Stimulated activated CD4-positive, alpha-beta T cell treated with anti-CD3 and anti-CD28 coated beads, Interleukin-12 subunit alpha, Interleukin-12 subunit beta, amount 100 ng/mL, for 4 hours (primary cell): ENCODE measurements at regions not wholly inside any gene's neighbourhood (a gene's known extent, or its start where the extent isn't known, plus 50 kb on each side); places are given as distances from the start of the nearest gene placed in this dataset.

Source experiments
- DNase-seq: peaks from one replicate; pipeline ENCODE4 v3.0.0-alpha.2; 2020

GRCh38 chr3:117322866-117323265 is 613.3 kb downstream of the TUSC7 start:
- no peak for DNase-seq

- DNase-seq, result no peak
These were observed 637.3 kb downstream of the TUSC7 start for GRCh38 chr3:117346901-117347300.

- DNase-seq, result no peak
These were observed 639.3 kb downstream of the TUSC7 start for GRCh38 chr3:117348884-117349283.

- DNase-seq, result no peak
These were observed 640.0 kb downstream of the TUSC7 start for GRCh38 chr3:117349566-117349965.

GRCh38 chr3:117350371-117350770 is 640.8 kb downstream of the TUSC7 start:
- no peak for DNase-seq

GRCh38 chr3:117355566-117355965 is 646.0 kb downstream of the TUSC7 start:
- no peak for DNase-seq

- no peak for DNase-seq
These were observed 646.6 kb downstream of the TUSC7 start for GRCh38 chr3:117356091-117356705.

GRCh38 chr3:117358717-117359314 is 649.2 kb downstream of the TUSC7 start:
- DNase-seq, result no peak

- no peak for DNase-seq
These were observed 657.0 kb downstream of the TUSC7 start for GRCh38 chr3:117366574-117366973.

GRCh38 chr3:117367861-117368260 is 658.3 kb downstream of the TUSC7 start:
- no peak for DNase-seq

- no peak for DNase-seq
These were observed 671.1 kb downstream of the TUSC7 start for GRCh38 chr3:117380631-117381030.

- DNase-seq, result no peak
These were observed 683.5 kb downstream of the TUSC7 start for GRCh38 chr3:117393119-117393518.

GRCh38 chr3:117398141-117398899 is 688.7 kb downstream of the TUSC7 start:
- DNase-seq, result no peak

GRCh38 chr3:117399311-117400078 is 689.9 kb downstream of the TUSC7 start:
- DNase-seq, result no peak

- DNase-seq, result no peak
These were observed 690.7 kb downstream of the TUSC7 start for GRCh38 chr3:117400303-117400702.

GRCh38 chr3:117404141-117404540 is 694.6 kb downstream of the TUSC7 start:
- no peak for DNase-seq

- DNase-seq, result no peak
These were observed 695.2 kb downstream of the TUSC7 start for GRCh38 chr3:117404730-117405129.

- DNase-seq, result no peak
These were observed 695.8 kb downstream of the TUSC7 start for GRCh38 chr3:117405359-117405758.

- no peak for DNase-seq
These were observed 697.7 kb downstream of the TUSC7 start for GRCh38 chr3:117407317-117407716.

GRCh38 chr3:117408811-117409210 is 699.2 kb downstream of the TUSC7 start:
- no peak for DNase-seq

GRCh38 chr3:117409256-117409655 is 699.7 kb downstream of the TUSC7 start:
- DNase-seq, result no peak

GRCh38 chr3:117409701-117410459 is 700.3 kb downstream of the TUSC7 start:
- DNase-seq, result no peak

GRCh38 chr3:117411971-117412370 is 702.4 kb downstream of the TUSC7 start:
- DNase-seq, result no peak
